OCI-LY1 (cell line): ENCODE measurements at regions not wholly inside any gene's neighbourhood (a gene's known extent, or its start where the extent isn't known, plus 50 kb on each side); places are given as distances from the start of the nearest gene placed in this dataset.

Experiments
- H2AFZ ChIP-seq: fragments of 200-600 bp; sonication (generic), shearing (Covaris generic); 2 replicates; pipeline ENCODE4 v1.6.0; 2014; ENCODE audit warnings: antibody characterized with exemption, mild to moderate bottlenecking, low read length
- H3F3A ChIP-seq: fragments of 200-600 bp; sonication (generic), shearing (Covaris generic); 2 replicates; pipeline ENCODE4 v1.6.0; 2014; ENCODE audit warnings: mild to moderate bottlenecking, antibody characterized with exemption, low read length, moderate library complexity; ENCODE audit not compliant: insufficient read depth
- H3K27ac ChIP-seq: fragments of 200-600 bp; sonication (generic); 2 replicates; pipeline ENCODE4 v1.5.1; 2014; ENCODE audit warnings: low read length, mixed run types, mild to moderate bottlenecking, low read depth; ENCODE audit not compliant: poor library complexity, severe bottlenecking
- H3K27me3 ChIP-seq: fragments of 200-600 bp; sonication (generic); 2 replicates; pipeline ENCODE4 v1.6.0; 2014; ENCODE audit warnings: antibody characterized with exemption, mild to moderate bottlenecking, low read length, moderate library complexity; ENCODE audit not compliant: insufficient read depth
- H3K36me3 ChIP-seq: fragments of 200-600 bp; sonication (generic); 2 replicates; pipeline ENCODE4 v1.6.1; 2014; ENCODE audit warnings: mild to moderate bottlenecking, antibody characterized with exemption, low read length, moderate library complexity, mixed read lengths; ENCODE audit not compliant: insufficient read depth
- H3K4me1 ChIP-seq: fragments of 200-600 bp; sonication (generic); 2 replicates; pipeline ENCODE4 v1.5.1; 2014; ENCODE audit warnings: mild to moderate bottlenecking, low read length, moderate library complexity; ENCODE audit not compliant: insufficient read depth, severe bottlenecking
- H3K4me2 ChIP-seq: fragments of 200-600 bp; sonication (generic), shearing (Covaris generic); 2 replicates; pipeline ENCODE4 v1.6.1; 2014; ENCODE audit warnings: low read length
- H3K4me3 ChIP-seq: fragments of 200-600 bp; sonication (generic); 2 replicates; pipeline ENCODE4 v1.5.1; 2014; ENCODE audit warnings: low read length, low read depth, mild to moderate bottlenecking, mixed read lengths; ENCODE audit not compliant: poor library complexity, severe bottlenecking
- H3K79me2 ChIP-seq: fragments of 200-600 bp; shearing (Covaris generic); 2 replicates; pipeline ENCODE4 v1.6.1; 2016; ENCODE audit warnings: mixed run types, low read length, mixed read lengths; ENCODE audit not compliant: insufficient read depth
- H3K9ac ChIP-seq: fragments of 200-600 bp; sonication (generic), shearing (Covaris generic); 2 replicates; pipeline ENCODE4 v1.6.1; 2014; ENCODE audit warnings: mild to moderate bottlenecking, low read length, mixed read lengths
- H3K9me2 ChIP-seq: fragments of 200-600 bp; sonication (generic), shearing (Covaris generic); 2 replicates; pipeline ENCODE4 v1.6.1; 2014; ENCODE audit warnings: low read depth, mild to moderate bottlenecking, low read length, mixed read lengths
- H3K9me3 ChIP-seq: fragments of 200-600 bp; shearing (Covaris generic); 2 replicates; pipeline ENCODE4 v1.6.1; 2014; ENCODE audit warnings: low read length, mixed read lengths
- H4K20me1 ChIP-seq: fragments of 200-600 bp; sonication (generic), shearing (Covaris generic); 2 replicates; pipeline ENCODE4 v1.6.0; 2016; ENCODE audit warnings: mild to moderate bottlenecking, low read length; ENCODE audit not compliant: insufficient read depth
- CTCF ChIP-seq: fragments of 200-600 bp; sonication (generic), shearing (Covaris generic); IDR thresholded peaks from 2 replicates; pipeline ENCODE4 v1.5.1; 2017; ENCODE audit warnings: mild to moderate bottlenecking, antibody characterized with exemption, low read length, moderate library complexity, mixed read lengths
- EZH2 ChIP-seq: fragments of 200-600 bp; sonication (generic), shearing (Covaris generic); IDR thresholded peaks from 2 replicates; pipeline ENCODE4 v1.8.0; 2017; ENCODE audit warnings: borderline replicate concordance, mixed run types, mild to moderate bottlenecking, antibody characterized with exemption, low read length, moderate library complexity, mixed read lengths

- H3K79me2 ChIP-seq = no peaks in the 10 kb centered on the region
These were observed 283.9 kb upstream of the SP8 start for GRCh38 chr7:21070571-21071090.

GRCh38 chr7:21071561-21072501, 285.1 kb upstream of the SP8 start:
- H3K36me3 ChIP-seq = no peaks in the 10 kb centered on the region
- no peak overlapping the region for H3K9ac ChIP-seq
- no peaks in the 10 kb centered on the region for H4K20me1 ChIP-seq
- H3K9me3 ChIP-seq = no peaks in the 10 kb centered on the region
- no peak overlapping the region for H3K27ac ChIP-seq
- H3K4me1 ChIP-seq = no peaks in the 10 kb centered on the region
- H3K27me3 ChIP-seq = no peaks in the 10 kb centered on the region
- no peaks in the 10 kb centered on the region for H3K79me2 ChIP-seq
- TF ChIP-seq CTCF (no peak), EZH2 (no peak)
- H3K9me2 ChIP-seq = no peaks in the 10 kb centered on the region
- no peak overlapping the region for H3K4me3 ChIP-seq
- no peaks in the 10 kb centered on the region for H3F3A ChIP-seq
- H3K4me2 ChIP-seq = no peak overlapping the region
- H2AFZ ChIP-seq = no peak overlapping the region

More at GRCh38 chr7:21070571-21071090, 283.9 kb upstream of the SP8 start:
- Histone ChIP-seq H4K20me1 (no peaks in the 10 kb centered on the region), H3K4me2 (no peak overlapping the region), H3K27me3 (no peaks in the 10 kb centered on the region), H3K9me3 (no peaks in the 10 kb centered on the region), H3F3A (no peaks in the 10 kb centered on the region), H3K36me3 (no peaks in the 10 kb centered on the region), H3K9ac (no peak overlapping the region), H3K27ac (no peak overlapping the region), H3K4me1 (no peaks in the 10 kb centered on the region), H2AFZ (no peak overlapping the region), H3K4me3 (no peak overlapping the region), H3K9me2 (no peaks in the 10 kb centered on the region)
- no peak for TF ChIP-seq CTCF
- no peak for TF ChIP-seq EZH2

- H3F3A ChIP-seq = no peaks in the 10 kb centered on the region
- H2AFZ ChIP-seq = no peak overlapping the region
- no peak for TF ChIP-seq CTCF
- TF ChIP-seq EZH2 = no peak
- H3K27ac ChIP-seq = no peak overlapping the region
- H3K4me2 ChIP-seq = no peak overlapping the region
- no peak overlapping the region for H3K9ac ChIP-seq
- H4K20me1 ChIP-seq = no peaks in the 10 kb centered on the region
- H3K27me3 ChIP-seq = no peaks in the 10 kb centered on the region
- no peak overlapping the region for H3K4me3 ChIP-seq
- no peaks in the 10 kb centered on the region for H3K4me1 ChIP-seq
- no peaks in the 10 kb centered on the region for H3K9me3 ChIP-seq
- no peaks in the 10 kb centered on the region for H3K36me3 ChIP-seq
- no peaks in the 10 kb centered on the region for H3K9me2 ChIP-seq
- no peaks in the 10 kb centered on the region for H3K79me2 ChIP-seq
These were observed 289.4 kb upstream of the SP8 start for GRCh38 chr7:21076054-21076453.
